SU-DHL-6 (cell line): ENCODE measurements at regions not wholly inside any gene's neighbourhood (a gene's known extent, or its start where the extent isn't known, plus 50 kb on each side); places are given as distances from the start of the nearest gene placed in this dataset.

ENCODE experiments used
- H2AFZ ChIP-seq: fragments of 200-600 bp; sonication (generic); 2 replicates; pipeline ENCODE4 v1.6.1; 2014; ENCODE audit warnings: low read depth, mild to moderate bottlenecking, moderate library complexity, mixed read lengths, antibody characterized with exemption, low read length; ENCODE audit not compliant: severe bottlenecking
- H3F3A ChIP-seq: fragments of 200-600 bp; shearing (Covaris generic); 2 replicates; pipeline ENCODE4 v1.6.0; 2016; ENCODE audit warnings: antibody characterized with exemption, mild to moderate bottlenecking; ENCODE audit not compliant: insufficient read depth
- H3K27ac ChIP-seq: fragments of 200-600 bp; sonication (generic); 2 replicates; pipeline ENCODE4 v1.5.1; 2016; ENCODE audit warnings: low read depth, mild to moderate bottlenecking, low read length, moderate library complexity, mixed read lengths
- H3K27me3 ChIP-seq: fragments of 200-600 bp; sonication (generic), shearing (Covaris generic); 2 replicates; pipeline ENCODE4 v1.6.0; 2014; ENCODE audit warnings: mild to moderate bottlenecking, low read length
- H3K36me3 ChIP-seq: fragments of 200-600 bp; sonication (generic); 2 replicates; pipeline ENCODE4 v1.6.1; 2014; ENCODE audit warnings: mild to moderate bottlenecking, low read length, mixed read lengths
- H3K4me2 ChIP-seq: fragments of 300-600, 200-600 bp; shearing (Covaris generic), sonication (generic); 2 replicates; pipeline ENCODE4 v1.6.0; 2014; ENCODE audit warnings: low read length, low read depth, mild to moderate bottlenecking; ENCODE audit not compliant: poor library complexity, severe bottlenecking
- H3K4me3 ChIP-seq: fragments of 200-600 bp; sonication (generic); 2 replicates; pipeline ENCODE4 v1.5.1; 2014; ENCODE audit warnings: antibody characterized with exemption, low read length, mild to moderate bottlenecking, mixed read lengths; ENCODE audit not compliant: insufficient read depth, poor library complexity, severe bottlenecking
- H3K79me2 ChIP-seq: fragments of 200-600 bp; sonication (generic); 2 replicates; pipeline ENCODE4 v1.6.1; 2014; ENCODE audit warnings: mild to moderate bottlenecking, low read length, moderate library complexity; ENCODE audit not compliant: insufficient read depth
- H3K9ac ChIP-seq: fragments of 200-600 bp; sonication (generic); 2 replicates; pipeline ENCODE4 v1.7.0; 2014; ENCODE audit warnings: mild to moderate bottlenecking, low read length
- H3K9me2 ChIP-seq: fragments of 200-600 bp; sonication (generic); replicated peaks from 2 replicates; pipeline ENCODE4 v1.6.1; 2014; ENCODE audit warnings: low read length; ENCODE audit not compliant: insufficient read depth
- H3K9me3 ChIP-seq: fragments of 200-600 bp; sonication (generic); 2 replicates; pipeline ENCODE4 v1.6.1; 2014; ENCODE audit warnings: low read length, mixed read lengths; ENCODE audit not compliant: insufficient read depth
- H4K20me1 ChIP-seq: fragments of 200-600 bp; sonication (generic); 2 replicates; pipeline ENCODE4 v1.6.1; 2014; ENCODE audit warnings: low read depth, mild to moderate bottlenecking, antibody characterized with exemption, low read length, moderate library complexity, mixed read lengths
- EZH2phosphoT487 ChIP-seq: fragments of 200-600 bp; sonication (generic), shearing (Covaris generic); conservative IDR thresholded peaks from 2 replicates; pipeline ENCODE4 v1.6.1; 2018; ENCODE audit warnings: mild to moderate bottlenecking, antibody characterized with exemption, low read length, moderate library complexity, mixed read lengths
- TF ChIP-seq, protein P1 (sequence below): fragments of 200-600 bp; sonication (generic); IDR thresholded peaks from one replicate; pipeline ENCODE4 v1.5.1; 2017; ENCODE audit warnings: antibody characterized with exemption, mild to moderate bottlenecking, low read length, moderate library complexity; ENCODE audit not compliant: insufficient read depth, poor library complexity, severe bottlenecking

DNA sequence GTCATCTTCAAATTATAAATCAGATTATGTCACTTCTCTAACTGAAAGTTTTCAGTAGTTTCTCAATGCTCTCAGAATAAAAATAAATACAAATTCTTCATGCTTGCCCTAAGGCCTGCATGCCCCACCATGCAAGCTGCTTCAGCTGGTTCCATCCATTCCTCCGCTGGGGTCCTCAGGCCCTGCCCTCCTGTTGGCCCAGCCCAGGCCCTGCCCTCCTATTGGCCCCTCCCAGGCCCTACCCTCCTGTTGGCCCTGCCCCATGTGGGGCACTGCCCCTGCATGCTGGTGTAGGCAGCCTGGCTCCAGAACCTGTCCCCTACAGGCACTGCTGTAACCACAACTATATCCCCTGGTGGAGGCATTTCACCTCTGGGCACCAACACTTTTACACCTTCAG, 109.3 kb upstream of the TCERG1L start:
- no peak for TF ChIP-seq EZH2phosphoT487
- TF ChIP-seq, protein P1, sequence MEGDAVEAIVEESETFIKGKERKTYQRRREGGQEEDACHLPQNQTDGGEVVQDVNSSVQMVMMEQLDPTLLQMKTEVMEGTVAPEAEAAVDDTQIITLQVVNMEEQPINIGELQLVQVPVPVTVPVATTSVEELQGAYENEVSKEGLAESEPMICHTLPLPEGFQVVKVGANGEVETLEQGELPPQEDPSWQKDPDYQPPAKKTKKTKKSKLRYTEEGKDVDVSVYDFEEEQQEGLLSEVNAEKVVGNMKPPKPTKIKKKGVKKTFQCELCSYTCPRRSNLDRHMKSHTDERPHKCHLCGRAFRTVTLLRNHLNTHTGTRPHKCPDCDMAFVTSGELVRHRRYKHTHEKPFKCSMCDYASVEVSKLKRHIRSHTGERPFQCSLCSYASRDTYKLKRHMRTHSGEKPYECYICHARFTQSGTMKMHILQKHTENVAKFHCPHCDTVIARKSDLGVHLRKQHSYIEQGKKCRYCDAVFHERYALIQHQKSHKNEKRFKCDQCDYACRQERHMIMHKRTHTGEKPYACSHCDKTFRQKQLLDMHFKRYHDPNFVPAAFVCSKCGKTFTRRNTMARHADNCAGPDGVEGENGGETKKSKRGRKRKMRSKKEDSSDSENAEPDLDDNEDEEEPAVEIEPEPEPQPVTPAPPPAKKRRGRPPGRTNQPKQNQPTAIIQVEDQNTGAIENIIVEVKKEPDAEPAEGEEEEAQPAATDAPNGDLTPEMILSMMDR = no peak
- Histone ChIP-seq H3K9me2 (no peaks in the 10 kb centered on the region), H2AFZ (no peak overlapping the region), H3K36me3 (no peaks in the 10 kb centered on the region), H3K79me2 (no peaks in the 10 kb centered on the region), H3K4me3 (no peak overlapping the region), H3K9ac (no peak overlapping the region), H3K27ac (no peak overlapping the region), H3K9me3 (no peaks in the 10 kb centered on the region), H3F3A (no peaks in the 10 kb centered on the region), H3K27me3 (no peaks in the 10 kb centered on the region), H4K20me1 (no peaks in the 10 kb centered on the region), H3K4me2 (no peak overlapping the region)

GRCh38 chr10:131421381-131421780, 109.9 kb upstream of the TCERG1L start:
- H3K27me3 ChIP-seq = no peaks in the 10 kb centered on the region
- no peaks in the 10 kb centered on the region for H3K36me3 ChIP-seq
- H3K9ac ChIP-seq = no peak overlapping the region
- no peaks in the 10 kb centered on the region for H4K20me1 ChIP-seq
- TF ChIP-seq, protein P1 = no peak
- TF ChIP-seq EZH2phosphoT487 = no peak
- no peaks in the 10 kb centered on the region for H3K79me2 ChIP-seq
- no peak overlapping the region for H2AFZ ChIP-seq
- no peaks in the 10 kb centered on the region for H3K9me3 ChIP-seq
- H3K4me2 ChIP-seq = no peak overlapping the region
- H3K4me3 ChIP-seq = no peak overlapping the region
- H3F3A ChIP-seq = no peaks in the 10 kb centered on the region
- no peak overlapping the region for H3K27ac ChIP-seq
- no peaks in the 10 kb centered on the region for H3K9me2 ChIP-seq

GRCh38 chr10:131422731-131423130, 111.2 kb upstream of the TCERG1L start:
- Histone ChIP-seq H4K20me1 (no peaks in the 10 kb centered on the region), H3F3A (no peaks in the 10 kb centered on the region), H3K27me3 (no peaks in the 10 kb centered on the region), H3K9me3 (no peaks in the 10 kb centered on the region), H3K36me3 (no peaks in the 10 kb centered on the region), H3K9me2 (no peaks in the 10 kb centered on the region), H3K79me2 (no peaks in the 10 kb centered on the region), H3K4me3 (no peak overlapping the region), H3K27ac (no peak overlapping the region), H3K9ac (no peak overlapping the region), H3K4me2 (no peak overlapping the region), H2AFZ (no peak overlapping the region)
- TF ChIP-seq, protein P1 = no peak
- no peak for TF ChIP-seq EZH2phosphoT487

DNA sequence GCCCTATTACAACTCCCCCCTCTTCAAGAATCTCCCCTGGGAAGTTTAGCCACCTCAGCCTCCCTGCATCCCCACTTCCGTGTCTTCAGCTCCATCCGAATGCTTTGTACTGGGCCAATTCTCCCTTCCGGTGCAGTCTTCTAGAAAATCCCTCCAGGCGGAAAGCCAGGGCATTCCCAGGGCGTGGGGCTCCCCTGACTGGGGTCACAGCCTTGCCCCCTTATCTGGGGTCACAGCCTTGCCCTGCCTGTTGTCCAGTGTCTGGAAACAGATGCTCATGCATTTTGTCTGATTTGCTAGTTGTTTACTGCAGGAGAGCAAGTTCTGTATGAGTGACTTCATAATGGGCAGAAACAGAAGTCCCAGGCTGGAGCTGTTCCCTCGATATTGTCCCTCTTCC, 112.5 kb upstream of the TCERG1L start:
- H3K9me2 ChIP-seq = no peaks in the 10 kb centered on the region
- no peak overlapping the region for H3K27ac ChIP-seq
- no peaks in the 10 kb centered on the region for H3K27me3 ChIP-seq
- no peaks in the 10 kb centered on the region for H3K79me2 ChIP-seq
- H2AFZ ChIP-seq = no peak overlapping the region
- TF ChIP-seq, protein P1 = no peak
- no peak for TF ChIP-seq EZH2phosphoT487
- no peaks in the 10 kb centered on the region for H3K9me3 ChIP-seq
- H3F3A ChIP-seq = no peaks in the 10 kb centered on the region
- H3K36me3 ChIP-seq = no peaks in the 10 kb centered on the region
- no peak overlapping the region for H3K9ac ChIP-seq
- no peak overlapping the region for H3K4me2 ChIP-seq
- H4K20me1 ChIP-seq = no peaks in the 10 kb centered on the region
- no peak overlapping the region for H3K4me3 ChIP-seq
